ENCODE measurements at regions not wholly inside any gene's neighbourhood (a gene's known extent, or its start where the extent isn't known, plus 50 kb on each side); places are given as distances from the start of the nearest gene placed in this dataset.

GRCh38 chr15:31433091-31433490 is 106.5 kb downstream of the KLF13 start:
- Histone ChIP-seq H3K27ac (ENCODE audit: low read depth in 1 of 3, low read length in 2 of 3) (peak overlapping the region in 1 of 3 donors; percentile 97), H3K36me3 (ENCODE audit: control insufficient read depth in 3 of 3, insufficient read depth in 2 of 3, low read depth in 1 of 3, low read length in 3 of 3) (no peaks in the 10 kb centered on the region), H3K27me3 (ENCODE audit: control insufficient read depth in 3 of 3, insufficient read depth in 3 of 3, low read length in 3 of 3) (no peaks in the 10 kb centered on the region), H3K4me3 (ENCODE audit: low read depth in 1 of 3, low read length in 3 of 3) (no peak overlapping the region), H3K4me1 (ENCODE audit: control insufficient read depth in 3 of 3, insufficient read depth in 2 of 3, low read depth in 1 of 3, low read length in 2 of 3) (peaks cover 4 to 8% (median 7%) of the 10 kb centered on the region in 3 donors), H3K9me3 (ENCODE audit: control insufficient read depth in 2 of 2, insufficient read depth in 1 of 2, low read depth in 1 of 2, low read length in 1 of 2) (no peaks in the 10 kb centered on the region)
- WGBS, 3 donors: 81 to 90% (median 86%) methylated on average over 4 of the region's 4 CpGs
- FAIRE-seq (no peak), DNase-seq (no peak)

GRCh38 chr15:31433574-31433973 is 106.9 kb downstream of the KLF13 start:
- H3K36me3 ChIP-seq (ENCODE audit: control insufficient read depth in 3 of 3, insufficient read depth in 2 of 3, low read depth in 1 of 3, low read length in 3 of 3): no peaks in the 10 kb centered on the region
- FAIRE-seq (no peak), DNase-seq (no peak)
- no peak overlapping the region for H3K4me3 ChIP-seq (ENCODE audit: low read depth in 1 of 3, low read length in 3 of 3)
- H3K27me3 ChIP-seq (ENCODE audit: control insufficient read depth in 3 of 3, insufficient read depth in 3 of 3, low read length in 3 of 3): no peaks in the 10 kb centered on the region
- WGBS, 3 donors: 71 to 90% (median 82%) methylated on average over 6 of the region's 6 CpGs
- H3K4me1 ChIP-seq (ENCODE audit: control insufficient read depth in 3 of 3, insufficient read depth in 2 of 3, low read depth in 1 of 3, low read length in 2 of 3): peaks cover 4 to 8% (median 7%) of the 10 kb centered on the region in 3 donors
- H3K27ac ChIP-seq (ENCODE audit: low read depth in 1 of 3, low read length in 2 of 3): peak overlapping the region in 2 of 3 donors; percentile 33 to 97
- no peaks in the 10 kb centered on the region for H3K9me3 ChIP-seq (ENCODE audit: control insufficient read depth in 2 of 2, insufficient read depth in 1 of 2, low read depth in 1 of 2, low read length in 1 of 2)

GRCh38 chr15:31434275-31434587 is 107.6 kb downstream of the KLF13 start:
- Histone ChIP-seq H3K27ac (ENCODE audit: low read depth in 1 of 3, low read length in 2 of 3) (peak overlapping the region; percentile 4 to 97 (median 88)), H3K27me3 (ENCODE audit: control insufficient read depth in 3 of 3, insufficient read depth in 3 of 3, low read length in 3 of 3) (no peaks in the 10 kb centered on the region), H3K36me3 (ENCODE audit: control insufficient read depth in 3 of 3, insufficient read depth in 2 of 3, low read depth in 1 of 3, low read length in 3 of 3) (no peaks in the 10 kb centered on the region), H3K4me1 (ENCODE audit: control insufficient read depth in 3 of 3, insufficient read depth in 2 of 3, low read depth in 1 of 3, low read length in 2 of 3) (peaks cover 4 to 8% (median 7%) of the 10 kb centered on the region in 3 donors), H3K4me3 (ENCODE audit: low read depth in 1 of 3, low read length in 3 of 3) (no peak overlapping the region), H3K9me3 (ENCODE audit: control insufficient read depth in 2 of 2, insufficient read depth in 1 of 2, low read depth in 1 of 2, low read length in 1 of 2) (no peaks in the 10 kb centered on the region)
- FAIRE-seq: no peak
- WGBS, 3 donors: 67 to 78% (median 77%) methylated on average over 3 of the region's 3 CpGs
- no peak for DNase-seq

- FAIRE-seq: no peak
- peak; percentile 33 to 70 for DNase-seq
- Histone ChIP-seq H3K9me3 (ENCODE audit: control insufficient read depth in 2 of 2, insufficient read depth in 1 of 2, low read depth in 1 of 2, low read length in 1 of 2) (no peaks in the 10 kb centered on the region), H3K27ac (ENCODE audit: low read depth in 1 of 3, low read length in 2 of 3) (peak overlapping the region; percentile 4 to 97 (median 88)), H3K4me3 (ENCODE audit: low read depth in 1 of 3, low read length in 3 of 3) (no peak overlapping the region), H3K36me3 (ENCODE audit: control insufficient read depth in 3 of 3, insufficient read depth in 2 of 3, low read depth in 1 of 3, low read length in 3 of 3) (no peaks in the 10 kb centered on the region), H3K4me1 (ENCODE audit: control insufficient read depth in 3 of 3, insufficient read depth in 2 of 3, low read depth in 1 of 3, low read length in 2 of 3) (peaks cover 4 to 8% (median 7%) of the 10 kb centered on the region in 3 donors), H3K27me3 (ENCODE audit: control insufficient read depth in 3 of 3, insufficient read depth in 3 of 3, low read length in 3 of 3) (no peaks in the 10 kb centered on the region)
- WGBS, 3 donors: 39 to 61% (median 50%) methylated on average over 20 to 21 of the region's 21 CpGs
These were observed 108.1 kb downstream of the KLF13 start for GRCh38 chr15:31434588-31435260.

GRCh38 chr15:31435261-31435911 is 108.8 kb downstream of the KLF13 start:
- peak; percentile 77 to 80 for DNase-seq
- no peaks in the 10 kb centered on the region for H3K36me3 ChIP-seq (ENCODE audit: control insufficient read depth in 3 of 3, insufficient read depth in 2 of 3, low read depth in 1 of 3, low read length in 3 of 3)
- H3K27ac ChIP-seq (ENCODE audit: low read depth in 1 of 3, low read length in 2 of 3): peak overlapping the region; percentile 4 to 97 (median 88)
- peaks cover 5 to 8% (median 8%) of the 10 kb centered on the region in 3 donors for H3K4me1 ChIP-seq (ENCODE audit: control insufficient read depth in 3 of 3, insufficient read depth in 2 of 3, low read depth in 1 of 3, low read length in 2 of 3)
- no peak overlapping the region for H3K4me3 ChIP-seq (ENCODE audit: low read depth in 1 of 3, low read length in 3 of 3)
- H3K9me3 ChIP-seq (ENCODE audit: control insufficient read depth in 2 of 2, insufficient read depth in 1 of 2, low read depth in 1 of 2, low read length in 1 of 2): no peaks in the 10 kb centered on the region
- FAIRE-seq: no peak
- WGBS, 3 donors: 7 to 11% (median 10%) methylated on average over 15 of the region's 15 CpGs
- no peaks in the 10 kb centered on the region for H3K27me3 ChIP-seq (ENCODE audit: control insufficient read depth in 3 of 3, insufficient read depth in 3 of 3, low read length in 3 of 3)

GRCh38 chr15:31435912-31436628 is 109.4 kb downstream of the KLF13 start:
- FAIRE-seq: no peak
- no peaks in the 10 kb centered on the region for H3K9me3 ChIP-seq (ENCODE audit: control insufficient read depth in 2 of 2, insufficient read depth in 1 of 2, low read depth in 1 of 2, low read length in 1 of 2)
- H3K4me1 ChIP-seq (ENCODE audit: control insufficient read depth in 3 of 3, insufficient read depth in 2 of 3, low read depth in 1 of 3, low read length in 2 of 3): peaks cover 7 to 10% (median 8%) of the 10 kb centered on the region in 3 donors
- no peaks in the 10 kb centered on the region for H3K36me3 ChIP-seq (ENCODE audit: control insufficient read depth in 3 of 3, insufficient read depth in 2 of 3, low read depth in 1 of 3, low read length in 3 of 3)
- no peaks in the 10 kb centered on the region for H3K27me3 ChIP-seq (ENCODE audit: control insufficient read depth in 3 of 3, insufficient read depth in 3 of 3, low read length in 3 of 3)
- peak in 1 of 2 donors; percentile 42 for DNase-seq
- H3K27ac ChIP-seq (ENCODE audit: low read depth in 1 of 3, low read length in 2 of 3): peak overlapping the region in 2 of 3 donors; percentile 82 to 97
- H3K4me3 ChIP-seq (ENCODE audit: low read depth in 1 of 3, low read length in 3 of 3): no peak overlapping the region
- WGBS, 3 donors: 41 to 47% (median 45%) methylated on average over 13 to 14 of the region's 14 CpGs

GRCh38 chr15:31437686-31438085 is 111.1 kb downstream of the KLF13 start:
- H3K27ac ChIP-seq (ENCODE audit: low read depth in 1 of 3, low read length in 2 of 3): peak overlapping the region in 1 of 3 donors; percentile 63
- H3K27me3 ChIP-seq (ENCODE audit: control insufficient read depth in 3 of 3, insufficient read depth in 3 of 3, low read length in 3 of 3): no peaks in the 10 kb centered on the region

GRCh38 chr15:31438601-31439265 is 112.1 kb downstream of the KLF13 start:
- FAIRE-seq (no peak), DNase-seq (no peak)
- 83 to 93% (median 92%) methylated on average over 10 of the region's 10 CpGs for WGBS, 3 donors
- Histone ChIP-seq H3K27me3 (ENCODE audit: control insufficient read depth in 3 of 3, insufficient read depth in 3 of 3, low read length in 3 of 3) (no peaks in the 10 kb centered on the region), H3K4me1 (ENCODE audit: control insufficient read depth in 3 of 3, insufficient read depth in 2 of 3, low read depth in 1 of 3, low read length in 2 of 3) (peaks cover 7 to 13% (median 8%) of the 10 kb centered on the region in 3 donors), H3K9me3 (ENCODE audit: control insufficient read depth in 2 of 2, insufficient read depth in 1 of 2, low read depth in 1 of 2, low read length in 1 of 2) (no peaks in the 10 kb centered on the region), H3K4me3 (ENCODE audit: low read depth in 1 of 3, low read length in 3 of 3) (no peak overlapping the region), H3K27ac (ENCODE audit: low read depth in 1 of 3, low read length in 2 of 3) (peak overlapping the region in 1 of 3 donors; percentile 42), H3K36me3 (ENCODE audit: control insufficient read depth in 3 of 3, insufficient read depth in 2 of 3, low read depth in 1 of 3, low read length in 3 of 3) (no peaks in the 10 kb centered on the region)

More at GRCh38 chr15:31437686-31438085, 111.1 kb downstream of the KLF13 start:
- no peak for FAIRE-seq
- no peak overlapping the region for H3K4me3 ChIP-seq (ENCODE audit: low read depth in 1 of 3, low read length in 3 of 3)
- H3K9me3 ChIP-seq (ENCODE audit: control insufficient read depth in 2 of 2, insufficient read depth in 1 of 2, low read depth in 1 of 2, low read length in 1 of 2): no peaks in the 10 kb centered on the region
- peaks cover 7 to 10% (median 8%) of the 10 kb centered on the region in 3 donors for H3K4me1 ChIP-seq (ENCODE audit: control insufficient read depth in 3 of 3, insufficient read depth in 2 of 3, low read depth in 1 of 3, low read length in 2 of 3)
- DNase-seq: no peak
- no peaks in the 10 kb centered on the region for H3K36me3 ChIP-seq (ENCODE audit: control insufficient read depth in 3 of 3, insufficient read depth in 2 of 3, low read depth in 1 of 3, low read length in 3 of 3)
- 76 to 80% (median 78%) methylated on average over 6 of the region's 6 CpGs for WGBS, 3 donors

Measured in small intestine (tissue), 7 donors.